Epidermal melanocyte (primary cell): ENCODE measurements at regions not wholly inside any gene's neighbourhood (a gene's known extent, or its start where the extent isn't known, plus 50 kb on each side); places are given as distances from the start of the nearest gene placed in this dataset.

Source experiments
- DNase-seq: peaks from one replicate; pipeline ENCODE4 v3.0.0; 2011; ENCODE audit warnings: low spot score; ENCODE audit not compliant: insufficient read length

- no peak for DNase-seq
Observed at GRCh38 chr1:177848577-177848976, 121.3 kb downstream of the SEC16B start.

- DNase-seq = no peak
Observed at GRCh38 chr1:177847843-177848242, 122.0 kb downstream of the SEC16B start.

- no peak for DNase-seq
Observed at GRCh38 chr1:177838907-177839485, 130.9 kb downstream of the SEC16B start.

- no peak for DNase-seq
Observed at GRCh38 chr1:177833631-177834030, 136.2 kb downstream of the SEC16B start.

- DNase-seq = peak; percentile 41
Observed at GRCh38 chr1:177830531-177831135, 139.2 kb downstream of the SEC16B start.

GRCh38 chr1:177825276-177825901, 144.5 kb downstream of the SEC16B start:
- DNase-seq = no peak

- no peak for DNase-seq
Observed at GRCh38 chr1:177824508-177824982, 145.3 kb downstream of the SEC16B start.

- no peak for DNase-seq
Observed at GRCh38 chr1:177820213-177820612, 149.6 kb downstream of the SEC16B start.

GRCh38 chr1:177817937-177818875, 151.7 kb downstream of the SEC16B start:
- DNase-seq = no peak

- DNase-seq = no peak
Observed at GRCh38 chr1:177812650-177813049, 157.2 kb downstream of the SEC16B start.

GRCh38 chr1:177812144-177812543, 157.7 kb downstream of the SEC16B start:
- no peak for DNase-seq

- DNase-seq = no peak
Observed at GRCh38 chr1:177811429-177811828, 158.4 kb downstream of the SEC16B start.

- no peak for DNase-seq
Observed at GRCh38 chr1:177809819-177810218, 160.0 kb downstream of the SEC16B start.

- no peak for DNase-seq
Observed at GRCh38 chr1:177802304-177802703, 167.6 kb downstream of the SEC16B start.

- DNase-seq = no peak
Observed at GRCh38 chr1:177801790-177802189, 168.1 kb downstream of the SEC16B start.

GRCh38 chr1:177800400-177801088, 169.3 kb downstream of the SEC16B start:
- DNase-seq = no peak

GRCh38 chr1:177799746-177800145, 170.1 kb downstream of the SEC16B start:
- DNase-seq = no peak

GRCh38 chr1:177798614-177799013, 171.2 kb downstream of the SEC16B start:
- DNase-seq = no peak

- DNase-seq = no peak
Observed at GRCh38 chr1:177796561-177796960, 173.3 kb downstream of the SEC16B start.

GRCh38 chr1:177794376-177794991, 175.4 kb downstream of the SEC16B start:
- DNase-seq = no peak

GRCh38 chr1:177793900-177794299, 176.0 kb downstream of the SEC16B start:
- no peak for DNase-seq
